ENCODE measurements at regions not wholly inside any gene's neighbourhood (a gene's known extent, or its start where the extent isn't known, plus 50 kb on each side); places are given as distances from the start of the nearest gene placed in this dataset.

- intact Hi-C loops (cut with DNase I) = no loop called here
- DNase-seq (no peak), FAIRE-seq (no peak)
- Histone ChIP-seq H3K4me1 (ENCODE audit: control insufficient read depth in 2 of 3, insufficient read depth in 2 of 3, low read depth in 1 of 3, low read length in 3 of 3) (no peaks in the 10 kb centered on the region), H3K9me3 (ENCODE audit: control insufficient read depth in 2 of 3, insufficient read depth in 1 of 3, low read length in 3 of 3) (peaks cover 0 to 3% (median 0%) of the 10 kb centered on the region in 3 donors), H3K4me3 (ENCODE audit: low read length in 3 of 3) (no peak overlapping the region), H3K27me3 (ENCODE audit: control insufficient read depth, insufficient read depth, low read length) (no peaks in the 10 kb centered on the region), H3K27ac (ENCODE audit: low read depth in 2 of 2, low read length in 2 of 2) (no peak overlapping the region), H3K9ac (ENCODE audit: low read length in 3 of 3) (no peak overlapping the region), H3K36me3 (ENCODE audit: control insufficient read depth in 2 of 3, insufficient read depth in 3 of 3, low read length in 3 of 3) (no peaks in the 10 kb centered on the region)
- TF ChIP-seq, protein P1, sequence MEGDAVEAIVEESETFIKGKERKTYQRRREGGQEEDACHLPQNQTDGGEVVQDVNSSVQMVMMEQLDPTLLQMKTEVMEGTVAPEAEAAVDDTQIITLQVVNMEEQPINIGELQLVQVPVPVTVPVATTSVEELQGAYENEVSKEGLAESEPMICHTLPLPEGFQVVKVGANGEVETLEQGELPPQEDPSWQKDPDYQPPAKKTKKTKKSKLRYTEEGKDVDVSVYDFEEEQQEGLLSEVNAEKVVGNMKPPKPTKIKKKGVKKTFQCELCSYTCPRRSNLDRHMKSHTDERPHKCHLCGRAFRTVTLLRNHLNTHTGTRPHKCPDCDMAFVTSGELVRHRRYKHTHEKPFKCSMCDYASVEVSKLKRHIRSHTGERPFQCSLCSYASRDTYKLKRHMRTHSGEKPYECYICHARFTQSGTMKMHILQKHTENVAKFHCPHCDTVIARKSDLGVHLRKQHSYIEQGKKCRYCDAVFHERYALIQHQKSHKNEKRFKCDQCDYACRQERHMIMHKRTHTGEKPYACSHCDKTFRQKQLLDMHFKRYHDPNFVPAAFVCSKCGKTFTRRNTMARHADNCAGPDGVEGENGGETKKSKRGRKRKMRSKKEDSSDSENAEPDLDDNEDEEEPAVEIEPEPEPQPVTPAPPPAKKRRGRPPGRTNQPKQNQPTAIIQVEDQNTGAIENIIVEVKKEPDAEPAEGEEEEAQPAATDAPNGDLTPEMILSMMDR (IDR thresholded peaks at IDR 0.05; ENCODE audit: borderline replicate concordance, extremely low read depth, insufficient read depth) = no peak
Measured at GRCh38 chr18:2430191-2430590, 141.1 kb downstream of the METTL4 start.

DNA sequence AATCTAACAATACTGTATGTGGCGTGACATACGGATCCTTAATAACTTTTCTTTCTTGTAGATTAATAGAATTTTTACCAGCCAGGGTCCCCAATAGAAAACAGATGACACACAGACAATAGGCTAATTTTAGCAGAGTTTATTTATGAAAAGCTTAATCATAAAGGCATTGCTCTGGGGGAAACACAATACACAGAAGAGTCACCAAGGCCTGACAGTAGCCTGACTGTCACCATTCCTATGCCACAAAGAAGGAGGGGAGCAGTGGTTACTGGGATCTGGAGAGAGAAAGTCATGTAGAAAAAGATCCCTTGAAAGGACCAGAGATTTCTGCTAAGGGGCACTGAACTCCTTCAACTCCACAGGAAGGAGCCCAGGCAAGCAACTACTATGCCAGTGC lies 139.5 kb downstream of the METTL4 start:
- Histone ChIP-seq H3K4me3 (ENCODE audit: low read length in 3 of 3) (no peak overlapping the region), H3K4me1 (ENCODE audit: control insufficient read depth in 2 of 3, insufficient read depth in 2 of 3, low read depth in 1 of 3, low read length in 3 of 3) (no peaks in the 10 kb centered on the region), H3K27me3 (ENCODE audit: control insufficient read depth, insufficient read depth, low read length) (no peaks in the 10 kb centered on the region), H3K27ac (ENCODE audit: low read depth in 2 of 2, low read length in 2 of 2) (no peak overlapping the region), H3K9me3 (ENCODE audit: control insufficient read depth in 2 of 3, insufficient read depth in 1 of 3, low read length in 3 of 3) (peaks cover 0 to 3% (median 0%) of the 10 kb centered on the region in 3 donors), H3K36me3 (ENCODE audit: control insufficient read depth in 2 of 3, insufficient read depth in 3 of 3, low read length in 3 of 3) (no peaks in the 10 kb centered on the region), H3K9ac (ENCODE audit: low read length in 3 of 3) (no peak overlapping the region)
- TF ChIP-seq, protein P1 (IDR thresholded peaks at IDR 0.05; ENCODE audit: borderline replicate concordance, extremely low read depth, insufficient read depth) = no peak
- intact Hi-C loops (cut with DNase I) = no loop called here
- FAIRE-seq (no peak), DNase-seq (no peak)

GRCh38 chr18:2433366-2433765 lies 137.9 kb downstream of the METTL4 start:
- H3K27me3 ChIP-seq (ENCODE audit: control insufficient read depth, insufficient read depth, low read length) = no peaks in the 10 kb centered on the region
- intact Hi-C loops (cut with DNase I) = no loop called here
- H3K9ac ChIP-seq (ENCODE audit: low read length in 3 of 3) = no peak overlapping the region
- H3K9me3 ChIP-seq (ENCODE audit: control insufficient read depth in 2 of 3, insufficient read depth in 1 of 3, low read length in 3 of 3) = peaks cover 0 to 3% (median 0%) of the 10 kb centered on the region in 3 donors
- TF ChIP-seq, protein P1 (IDR thresholded peaks at IDR 0.05; ENCODE audit: borderline replicate concordance, extremely low read depth, insufficient read depth) = no peak
- H3K4me3 ChIP-seq (ENCODE audit: low read length in 3 of 3) = no peak overlapping the region
- no peak for DNase-seq
- H3K36me3 ChIP-seq (ENCODE audit: control insufficient read depth in 2 of 3, insufficient read depth in 3 of 3, low read length in 3 of 3) = no peaks in the 10 kb centered on the region
- no peaks in the 10 kb centered on the region for H3K4me1 ChIP-seq (ENCODE audit: control insufficient read depth in 2 of 3, insufficient read depth in 2 of 3, low read depth in 1 of 3, low read length in 3 of 3)
- FAIRE-seq = no peak
- no peak overlapping the region for H3K27ac ChIP-seq (ENCODE audit: low read depth in 2 of 2, low read length in 2 of 2)

DNA sequence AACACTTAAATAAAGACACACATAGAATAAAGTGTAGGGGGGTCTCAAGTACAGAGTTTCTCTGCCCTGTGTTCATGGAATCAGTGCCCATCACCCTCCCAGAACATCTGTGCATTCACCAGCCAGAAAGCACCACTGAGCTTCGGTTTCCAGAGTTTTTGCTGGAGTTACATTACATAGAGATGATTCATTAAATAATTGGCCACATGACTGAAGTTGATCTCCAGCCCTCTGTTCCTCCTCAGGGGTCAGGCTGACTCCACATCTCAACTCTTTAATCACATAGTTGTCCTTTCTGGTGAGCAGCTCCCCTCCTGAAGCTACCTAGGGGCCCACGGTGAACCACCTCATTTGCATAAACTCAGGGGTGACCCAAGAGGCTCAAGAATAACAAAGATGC lies 129.8 kb downstream of the METTL4 start:
- H3K4me1 ChIP-seq (ENCODE audit: control insufficient read depth in 2 of 3, insufficient read depth in 2 of 3, low read depth in 1 of 3, low read length in 3 of 3) = no peaks in the 10 kb centered on the region
- no peaks in the 10 kb centered on the region for H3K9me3 ChIP-seq (ENCODE audit: control insufficient read depth in 2 of 3, insufficient read depth in 1 of 3, low read length in 3 of 3)
- intact Hi-C loops (cut with DNase I) = no loop called here
- no peak overlapping the region for H3K4me3 ChIP-seq (ENCODE audit: low read length in 3 of 3)
- no peak overlapping the region for H3K9ac ChIP-seq (ENCODE audit: low read length in 3 of 3)
- FAIRE-seq (no peak), DNase-seq (no peak)
- TF ChIP-seq, protein P1 (IDR thresholded peaks at IDR 0.05; ENCODE audit: borderline replicate concordance, extremely low read depth, insufficient read depth) = no peak
- no peaks in the 10 kb centered on the region for H3K27me3 ChIP-seq (ENCODE audit: control insufficient read depth, insufficient read depth, low read length)
- H3K27ac ChIP-seq (ENCODE audit: low read depth in 2 of 2, low read length in 2 of 2) = no peak overlapping the region
- no peaks in the 10 kb centered on the region for H3K36me3 ChIP-seq (ENCODE audit: control insufficient read depth in 2 of 3, insufficient read depth in 3 of 3, low read length in 3 of 3)

All from kidney (tissue), 13 donors.